Sigmoid colon (tissue), 4 donors: ENCODE measurements at regions not wholly inside any gene's neighbourhood (a gene's known extent, or its start where the extent isn't known, plus 50 kb on each side); places are given as distances from the start of the nearest gene placed in this dataset.

Experiments
- POLR2A ChIP-seq, 2 donors: fragments of 450-650 bp; IDR thresholded peaks; one replicate each; pipeline ENCODE4 v1.6.1; 2016; ENCODE audit warnings: antibody characterized with exemption in 2 of 2, mild to moderate bottlenecking in 2 of 2, moderate library complexity in 2 of 2
- POLR2AphosphoS5 ChIP-seq, 4 donors: sonication (generic); formaldehyde crosslinking; IDR thresholded peaks; one replicate each; pipeline ENCODE4 v1.6.1; 2017; ENCODE audit warnings: antibody characterized with exemption in 4 of 4
- TF ChIP-seq, protein P1 (sequence below), 4 experiments: fragments of 450-650 bp in 3 of 4; fragments of 200-600 bp in 1 of 4; IDR thresholded peaks; one replicate each; pipeline ENCODE4 v1.5.1; 2016 to 2019; ENCODE audit warnings: antibody characterized with exemption in 4 of 4, mild to moderate bottlenecking in 3 of 4, moderate library complexity in 2 of 4

DNA sequence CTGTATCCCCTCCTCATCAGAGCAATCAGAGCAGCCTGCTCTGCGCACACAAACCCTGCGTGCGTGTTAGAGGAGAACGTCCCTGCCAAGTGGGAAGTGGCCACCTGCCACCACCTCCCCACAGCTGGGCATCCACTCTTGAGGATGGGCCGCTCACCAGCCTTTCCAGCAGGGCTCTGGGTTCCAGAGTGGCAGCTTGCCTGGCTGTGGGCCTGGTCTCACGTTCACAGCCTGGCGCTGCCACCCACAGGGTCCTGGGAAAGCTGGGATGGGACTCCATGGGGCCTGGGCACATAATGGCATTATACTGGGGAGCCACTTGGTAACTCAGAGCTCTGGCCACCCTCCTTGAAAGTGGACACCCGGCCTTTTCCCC is 151.1 kb upstream of the PPP2R2D start:
- TF ChIP-seq POLR2A (IDR thresholded peaks at IDR 0.05), result no peak
- TF ChIP-seq, protein P1, sequence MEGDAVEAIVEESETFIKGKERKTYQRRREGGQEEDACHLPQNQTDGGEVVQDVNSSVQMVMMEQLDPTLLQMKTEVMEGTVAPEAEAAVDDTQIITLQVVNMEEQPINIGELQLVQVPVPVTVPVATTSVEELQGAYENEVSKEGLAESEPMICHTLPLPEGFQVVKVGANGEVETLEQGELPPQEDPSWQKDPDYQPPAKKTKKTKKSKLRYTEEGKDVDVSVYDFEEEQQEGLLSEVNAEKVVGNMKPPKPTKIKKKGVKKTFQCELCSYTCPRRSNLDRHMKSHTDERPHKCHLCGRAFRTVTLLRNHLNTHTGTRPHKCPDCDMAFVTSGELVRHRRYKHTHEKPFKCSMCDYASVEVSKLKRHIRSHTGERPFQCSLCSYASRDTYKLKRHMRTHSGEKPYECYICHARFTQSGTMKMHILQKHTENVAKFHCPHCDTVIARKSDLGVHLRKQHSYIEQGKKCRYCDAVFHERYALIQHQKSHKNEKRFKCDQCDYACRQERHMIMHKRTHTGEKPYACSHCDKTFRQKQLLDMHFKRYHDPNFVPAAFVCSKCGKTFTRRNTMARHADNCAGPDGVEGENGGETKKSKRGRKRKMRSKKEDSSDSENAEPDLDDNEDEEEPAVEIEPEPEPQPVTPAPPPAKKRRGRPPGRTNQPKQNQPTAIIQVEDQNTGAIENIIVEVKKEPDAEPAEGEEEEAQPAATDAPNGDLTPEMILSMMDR (IDR thresholded peaks at IDR 0.05), result no peak
- no peak for TF ChIP-seq POLR2AphosphoS5 (IDR thresholded peaks at IDR 0.05)
